NCI-H226 (cell line): ENCODE measurements at regions not wholly inside any gene's neighbourhood (a gene's known extent, or its start where the extent isn't known, plus 50 kb on each side); places are given as distances from the start of the nearest gene placed in this dataset.

Experiments used
- DNase-seq: peaks from one replicate; pipeline ENCODE4 v3.0.0-alpha.2; 2015

GRCh38 chr14:98961191-98961590, 310.8 kb downstream of the BCL11B start:
- no peak for DNase-seq

DNA sequence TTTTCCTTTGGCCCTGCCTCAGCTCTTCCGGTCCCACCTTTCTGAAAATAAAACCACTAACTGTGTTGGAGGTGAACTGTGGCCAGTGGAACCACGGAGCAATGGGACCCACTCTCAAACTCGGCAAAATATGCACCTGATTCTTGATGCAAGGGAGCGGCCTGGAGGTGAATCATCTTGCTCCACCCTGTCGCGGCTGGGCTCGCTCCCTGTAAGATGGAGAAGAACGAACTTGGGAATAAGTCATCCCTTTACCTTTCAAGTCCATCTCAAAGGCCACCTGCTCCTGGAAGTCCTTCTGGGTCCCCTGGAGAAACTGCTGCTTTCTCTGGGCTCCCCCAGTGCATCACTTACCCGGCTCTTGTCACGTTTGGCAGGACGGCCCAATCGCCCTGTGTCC, 309.9 kb downstream of the BCL11B start:
- no peak for DNase-seq

- no peak for DNase-seq
Observed at GRCh38 chr14:98963610-98964009, 308.4 kb downstream of the BCL11B start.

DNA sequence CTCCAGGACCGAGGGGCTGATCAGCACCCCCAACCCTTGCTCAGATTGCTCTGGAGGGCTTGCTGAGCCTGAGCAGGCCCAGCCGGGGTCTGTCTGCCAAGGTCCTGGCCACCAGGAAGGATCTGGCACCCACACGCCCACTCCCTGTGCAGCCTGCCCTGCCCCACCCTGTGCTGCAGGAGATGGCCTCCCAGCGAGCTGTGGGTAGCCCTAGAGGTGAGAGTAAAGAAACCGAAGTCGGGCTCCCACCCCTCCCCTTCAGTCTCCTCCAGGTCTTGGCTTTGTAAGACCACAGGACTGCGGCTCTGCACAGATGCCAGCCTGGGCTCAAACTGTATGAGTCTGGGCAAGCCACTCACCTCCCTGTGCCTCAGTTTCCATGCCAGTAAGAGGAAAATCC, 307.8 kb downstream of the BCL11B start:
- no peak for DNase-seq

DNA sequence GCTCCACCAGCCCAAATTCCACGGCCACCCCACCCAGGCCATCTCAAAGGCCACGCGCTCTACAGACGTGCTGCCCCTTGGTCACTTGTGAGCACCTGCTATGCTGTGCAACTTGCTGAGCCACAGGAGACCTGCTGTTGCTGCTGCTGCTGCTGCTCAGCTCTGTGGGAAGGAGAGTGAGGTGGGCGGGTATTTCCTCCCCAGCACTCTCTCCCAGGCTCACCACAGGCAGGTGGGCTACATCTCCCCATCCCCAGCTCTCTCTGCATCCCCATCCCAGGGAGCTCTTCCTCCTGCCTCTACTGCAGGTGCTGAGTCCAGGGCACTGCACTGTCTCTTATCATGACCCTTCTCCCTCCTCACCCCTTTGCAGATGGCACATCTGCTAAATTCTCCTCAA, 306.9 kb downstream of the BCL11B start:
- no peak for DNase-seq

- DNase-seq, result no peak
Observed at GRCh38 chr14:98966016-98966415, 306.0 kb downstream of the BCL11B start.

DNA sequence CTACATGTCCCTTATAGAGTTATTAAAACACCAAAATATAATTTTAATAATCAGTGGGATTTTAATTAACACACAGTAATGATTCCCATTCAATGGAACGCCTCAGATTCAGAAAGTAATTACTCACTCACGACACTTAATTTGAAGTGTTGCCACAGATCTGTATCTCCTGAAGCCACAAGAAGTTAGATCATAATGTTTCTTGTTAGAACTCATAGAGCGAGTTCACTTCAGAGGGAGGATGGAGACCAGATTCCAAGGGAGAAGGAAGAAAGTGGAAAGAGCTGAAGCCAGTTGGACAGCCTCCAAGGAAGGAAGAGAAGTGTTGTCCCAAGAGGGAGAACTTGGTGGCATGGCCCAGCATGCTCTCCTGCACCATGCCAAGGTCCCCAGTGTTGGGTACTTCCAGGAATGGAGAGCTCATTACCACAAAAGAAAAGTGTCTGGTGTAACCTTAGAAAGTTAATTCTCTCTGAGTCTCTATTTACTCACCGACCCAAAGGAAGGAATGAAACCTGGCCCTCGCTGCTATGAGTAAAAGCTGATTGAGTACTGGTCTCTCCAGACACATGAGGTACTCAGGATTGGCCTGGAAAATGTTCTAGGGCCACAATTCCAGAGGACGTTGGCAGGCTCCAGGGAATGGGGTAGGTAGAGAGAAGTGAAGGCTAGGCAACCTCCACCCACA, 305.4 kb downstream of the BCL11B start:
- no peak for DNase-seq

GRCh38 chr14:98974113-98974512, 297.9 kb downstream of the BCL11B start:
- DNase-seq, result no peak

DNA sequence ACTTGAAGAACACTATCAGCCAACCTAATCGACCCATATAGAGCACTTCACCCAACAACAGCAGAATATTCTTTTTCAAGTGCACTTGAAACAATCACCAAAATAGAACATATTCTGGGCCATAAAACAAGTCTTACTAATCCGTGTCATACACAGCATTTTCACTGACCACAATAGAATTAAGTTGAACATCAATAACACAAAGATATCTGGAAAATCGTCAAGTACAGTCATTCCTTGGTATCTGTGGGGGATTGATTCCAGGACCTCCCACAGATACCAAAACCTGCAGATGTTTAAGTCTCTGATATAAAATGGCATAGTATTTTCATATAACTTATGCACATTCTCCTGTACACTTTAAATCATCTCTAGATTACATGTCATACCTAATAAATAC, 295.7 kb downstream of the BCL11B start:
- DNase-seq, result no peak

- no peak for DNase-seq
Observed at GRCh38 chr14:98977451-98977850, 294.5 kb downstream of the BCL11B start.

DNA sequence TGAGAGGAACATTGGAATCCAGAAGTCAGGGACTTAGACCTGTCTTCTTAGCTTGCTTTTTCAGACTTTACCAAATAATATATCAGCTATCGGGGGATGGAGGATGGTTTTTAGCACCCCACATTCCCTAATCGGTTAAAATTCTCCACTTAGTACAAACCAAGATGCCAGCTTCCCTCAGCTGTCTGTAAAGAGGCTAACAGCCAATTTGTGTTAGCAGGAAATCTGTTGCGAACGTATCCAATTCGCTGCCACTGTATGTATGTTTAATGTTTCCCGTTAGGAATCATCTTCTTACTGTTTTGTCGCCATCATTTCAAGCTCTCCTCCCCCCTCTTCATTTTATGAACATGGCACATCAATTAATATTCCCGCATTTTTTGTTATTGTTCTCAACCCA, 289.0 kb downstream of the BCL11B start:
- no peak for DNase-seq

- no peak for DNase-seq
Observed at GRCh38 chr14:98984027-98984718, 287.8 kb downstream of the BCL11B start.

- no peak for DNase-seq
Observed at GRCh38 chr14:98984719-98985041, 287.3 kb downstream of the BCL11B start.

DNA sequence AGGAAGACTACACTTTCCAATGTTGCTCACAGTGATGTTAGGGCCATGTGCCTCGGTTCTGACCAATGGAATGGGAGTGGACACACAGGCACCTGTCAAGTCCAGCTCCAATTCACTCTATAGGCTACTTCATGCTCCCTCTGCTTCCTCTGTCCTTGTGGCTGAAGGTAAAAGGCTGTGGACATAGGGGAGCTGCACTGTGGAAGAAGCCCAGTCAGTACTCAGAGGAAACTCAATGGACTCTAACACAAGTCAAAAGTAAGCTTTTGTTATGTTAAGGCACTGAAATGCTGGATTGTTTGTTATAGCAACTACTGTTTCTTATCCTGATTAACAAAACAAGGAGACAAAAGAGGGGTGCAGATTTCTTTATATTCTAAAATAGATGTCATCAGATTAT, 278.2 kb downstream of the BCL11B start:
- no peak for DNase-seq

- DNase-seq, result no peak
Observed at GRCh38 chr14:98994561-98994960, 277.4 kb downstream of the BCL11B start.

GRCh38 chr14:98997526-98998205, 274.3 kb downstream of the BCL11B start:
- no peak for DNase-seq

- no peak for DNase-seq
Observed at GRCh38 chr14:98999345-98999744, 272.7 kb downstream of the BCL11B start.

- no peak for DNase-seq
Observed at GRCh38 chr14:98999901-99000300, 272.1 kb downstream of the BCL11B start.

DNA sequence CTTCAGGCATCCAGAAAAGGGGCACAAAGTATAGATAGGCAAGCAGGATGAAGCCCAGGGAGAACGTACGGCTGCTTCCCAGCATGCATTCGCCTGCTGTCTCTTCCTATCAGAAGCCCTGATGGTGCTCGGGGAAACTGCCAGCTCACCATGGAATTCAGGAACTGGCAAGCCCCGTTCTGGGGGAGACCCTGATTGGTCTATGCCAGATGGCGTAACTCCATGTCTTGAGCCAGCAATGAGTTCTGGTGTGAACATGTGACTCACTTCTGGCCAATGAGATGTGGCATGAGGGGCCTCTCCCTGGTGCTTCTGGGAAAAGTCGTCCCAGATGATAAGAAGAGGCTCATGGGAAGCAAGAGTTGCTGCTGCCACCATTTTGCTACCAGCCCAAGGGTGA, 270.8 kb downstream of the BCL11B start:
- DNase-seq, result no peak

DNA sequence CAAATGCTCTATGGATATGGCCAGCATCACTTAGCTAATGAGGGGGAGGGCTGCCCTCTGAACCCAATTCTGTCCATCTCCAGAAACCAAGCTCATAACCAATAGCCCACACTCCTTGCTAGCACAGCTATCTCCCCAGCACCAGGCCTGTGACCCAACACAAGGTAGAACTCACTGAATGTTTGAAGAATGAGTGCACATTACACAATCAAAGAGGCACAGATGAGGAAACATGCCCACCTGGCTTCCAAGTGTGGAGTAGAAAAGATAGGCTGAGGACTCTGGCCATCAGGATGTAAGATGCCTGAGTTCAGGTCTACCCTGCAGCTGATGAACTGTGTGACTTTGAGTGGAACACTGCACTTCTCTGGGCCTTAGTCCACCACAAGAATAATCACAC, 268.4 kb downstream of the BCL11B start:
- DNase-seq, result no peak

- no peak for DNase-seq
Observed at GRCh38 chr14:99004112-99004511, 267.9 kb downstream of the BCL11B start.

DNA sequence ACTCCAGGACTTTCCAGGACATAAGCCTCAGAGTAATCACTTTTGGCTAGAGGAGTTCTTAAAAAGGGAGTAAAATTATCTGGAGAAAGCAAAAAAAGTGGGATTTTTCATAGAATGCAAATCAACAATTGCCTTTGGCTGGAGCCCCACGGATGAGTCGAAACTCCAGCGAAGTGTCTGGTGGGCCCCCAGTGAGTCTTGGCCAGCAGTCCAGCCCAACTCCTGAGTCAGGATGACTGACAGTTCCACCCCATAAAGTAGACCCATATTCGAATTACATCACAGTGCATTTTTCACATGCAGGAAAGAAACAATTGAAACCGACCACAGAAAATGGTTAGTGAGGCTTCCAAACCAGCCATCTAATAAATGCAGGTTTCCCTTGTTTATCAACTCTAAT, 265.7 kb downstream of the BCL11B start:
- DNase-seq, result no peak

DNA sequence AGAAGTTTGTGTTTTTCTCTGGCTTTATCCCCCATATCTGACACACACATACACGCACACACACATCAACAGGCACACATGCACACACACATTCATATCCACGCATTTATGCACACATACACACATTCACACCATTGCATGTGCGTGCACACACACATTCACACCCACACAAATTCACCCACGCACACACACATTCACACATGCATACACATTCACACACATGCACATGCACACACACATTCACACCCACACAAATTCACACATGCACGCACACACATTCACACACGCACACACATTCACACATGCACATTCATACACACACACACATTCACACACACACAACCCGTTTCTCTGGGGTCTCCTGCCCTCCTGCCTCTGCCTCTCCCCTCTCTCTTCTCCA, 264.2 kb downstream of the BCL11B start:
- no peak for DNase-seq

GRCh38 chr14:99009871-99010270, 262.1 kb downstream of the BCL11B start:
- DNase-seq, result no peak

DNA sequence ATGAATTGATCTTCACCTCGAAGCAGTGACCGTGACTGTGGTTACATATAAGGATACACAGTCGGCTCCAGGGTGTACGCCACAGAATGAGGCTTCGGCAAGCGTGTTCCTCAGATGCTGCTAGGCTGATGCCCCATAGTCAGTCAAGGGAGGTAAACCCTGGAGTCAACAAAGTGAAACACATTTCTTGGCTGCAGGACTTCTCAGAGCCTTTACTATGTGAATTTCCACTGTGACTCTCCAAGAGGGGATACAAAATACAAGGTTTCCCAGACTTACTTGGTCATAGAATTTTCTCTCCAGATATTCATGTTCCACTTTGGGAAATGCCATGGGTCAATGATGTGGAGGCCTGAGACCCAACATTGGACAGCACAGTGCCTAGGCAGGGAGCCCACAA, 260.6 kb downstream of the BCL11B start:
- DNase-seq, result no peak
